GM21447 (cell line): ENCODE measurements at regions not wholly inside any gene's neighbourhood (a gene's known extent, or its start where the extent isn't known, plus 50 kb on each side); places are given as distances from the start of the nearest gene placed in this dataset.
"Not testable (repeated sequence)": the region's sequence is repeated elsewhere in the genome, so short reads cannot be mapped to it uniquely, and the experiment has no call there.

ENCODE experiments used
- ATAC-seq: cut with Tn5 transposase; IDR thresholded peaks from one replicate; pipeline ENCODE4 v1.9.1; 2021; ENCODE audit not compliant: unreplicated experiment

- ATAC-seq: no peak
Measured at GRCh38 chr1:73310797-73311381, 887.1 kb downstream of the LRRIQ3 start.

GRCh38 chr1:73306899-73307555 is 890.9 kb downstream of the LRRIQ3 start:
- no peak for ATAC-seq

GRCh38 chr1:73273886-73274285 is 924.1 kb downstream of the LRRIQ3 start:
- ATAC-seq: no peak

- ATAC-seq: not testable (repeated sequence)
Measured at GRCh38 chr1:73245196-73245595, 952.8 kb downstream of the LRRIQ3 start.

- no peak for ATAC-seq
Measured at GRCh38 chr1:73218995-73219546, 936.7 kb upstream of the NEGR1 start.

GRCh38 chr1:73205294-73205973 is 923.1 kb upstream of the NEGR1 start:
- ATAC-seq: no peak

- ATAC-seq: no peak
Measured at GRCh38 chr1:73197972-73198371, 915.6 kb upstream of the NEGR1 start.

GRCh38 chr1:73194965-73195364 is 912.6 kb upstream of the NEGR1 start:
- no peak for ATAC-seq

- ATAC-seq: not testable (repeated sequence)
Measured at GRCh38 chr1:73183581-73183980, 901.2 kb upstream of the NEGR1 start.

GRCh38 chr1:73181190-73181540 is 898.8 kb upstream of the NEGR1 start:
- ATAC-seq: no peak

- ATAC-seq: no peak
Measured at GRCh38 chr1:73180397-73181189, 898.3 kb upstream of the NEGR1 start.

GRCh38 chr1:73176902-73177301 is 894.6 kb upstream of the NEGR1 start:
- no peak for ATAC-seq

- ATAC-seq: no peak
Measured at GRCh38 chr1:73167009-73167657, 884.8 kb upstream of the NEGR1 start.

GRCh38 chr1:73162564-73162963 is 880.2 kb upstream of the NEGR1 start:
- no peak for ATAC-seq

GRCh38 chr1:73161418-73161817 is 879.1 kb upstream of the NEGR1 start:
- no peak for ATAC-seq

GRCh38 chr1:73160759-73161158 is 878.4 kb upstream of the NEGR1 start:
- no peak for ATAC-seq

- no peak for ATAC-seq
Measured at GRCh38 chr1:73144311-73144710, 862.0 kb upstream of the NEGR1 start.

GRCh38 chr1:73136975-73137374 is 854.6 kb upstream of the NEGR1 start:
- no peak for ATAC-seq

- ATAC-seq: no peak
Measured at GRCh38 chr1:73106931-73107330, 824.6 kb upstream of the NEGR1 start.

- no peak for ATAC-seq
Measured at GRCh38 chr1:73105755-73106154, 823.4 kb upstream of the NEGR1 start.

GRCh38 chr1:73104749-73105148 is 822.4 kb upstream of the NEGR1 start:
- ATAC-seq: no peak
